ENCODE measurements at regions not wholly inside any gene's neighbourhood (a gene's known extent, or its start where the extent isn't known, plus 50 kb on each side); places are given as distances from the start of the nearest gene placed in this dataset.

- TF ChIP-seq CTCF (conservative IDR thresholded peaks at IDR 0.05; ENCODE audit: low read depth, low read length) (no peak), RCOR1 (IDR thresholded peaks at IDR 0.05; ENCODE audit: insufficient replicate concordance, low read length) (no peak), RAD21 (IDR thresholded peaks at IDR 0.05; ENCODE audit: low read length) (no peak), POLR2A (IDR thresholded peaks at IDR 0.05; ENCODE audit: low read depth, low read length) (no peak), MAFK (IDR thresholded peaks at IDR 0.05; ENCODE audit: low read depth, low read length) (no peak), CHD1 (IDR thresholded peaks at IDR 0.05; ENCODE audit: low read depth, low read length) (no peak), BHLHE40 (IDR thresholded peaks at IDR 0.05; ENCODE audit: low read depth, low read length) (no peak)
Observed at GRCh38 chr6:125499535-125499934, 197.8 kb upstream of the HDDC2 start.
